ENCODE measurements at regions not wholly inside any gene's neighbourhood (a gene's known extent, or its start where the extent isn't known, plus 50 kb on each side); places are given as distances from the start of the nearest gene placed in this dataset.

DNA sequence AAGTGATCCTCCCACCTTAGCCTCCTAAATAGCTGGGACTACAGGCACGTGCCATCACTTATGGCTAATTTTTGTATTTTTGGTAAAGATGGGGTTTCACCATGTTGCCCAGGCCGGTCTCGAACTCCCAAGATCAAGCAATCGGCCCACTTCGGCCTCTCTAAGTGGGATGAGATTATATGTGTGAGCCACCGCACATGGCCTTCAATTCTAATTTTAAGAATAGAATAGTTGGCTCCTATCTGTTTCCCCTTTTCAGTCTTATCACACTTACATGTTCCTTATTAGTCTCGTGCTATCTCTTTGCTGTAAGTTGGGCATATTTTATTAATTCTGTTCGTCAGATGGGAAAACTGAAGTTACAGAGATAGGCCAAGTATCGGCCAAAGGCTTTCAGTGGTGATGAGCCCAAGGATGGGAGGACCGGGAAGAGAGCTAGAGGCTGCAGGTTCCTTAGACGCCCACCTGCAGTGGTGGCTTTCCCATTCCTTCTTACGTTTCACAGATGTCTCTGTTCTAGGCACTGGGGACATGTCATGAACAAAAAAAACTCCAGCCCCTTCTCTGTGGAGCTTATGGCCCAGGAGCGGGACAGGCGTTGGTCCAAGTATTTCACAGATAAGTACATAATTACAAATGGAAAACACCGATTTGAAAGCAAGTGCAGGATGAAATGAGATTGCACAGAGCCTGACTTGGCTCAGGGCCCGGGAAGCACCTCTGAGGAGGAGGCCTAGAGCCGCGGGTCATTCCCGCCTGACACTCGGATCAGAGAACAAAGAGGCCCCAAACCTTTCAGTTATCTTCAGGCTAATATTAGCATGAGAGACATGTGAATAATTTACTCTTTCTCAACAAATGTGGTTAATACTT lies 91.1 kb upstream of the KLF13 start:
- no peak overlapping the region for H4K8ac ChIP-seq (ENCODE audit: extremely low read depth, insufficient read depth, low read length)
- no peak overlapping the region for H2BK120ac ChIP-seq (replicated peaks; ENCODE audit: low read depth, low read length)
- WGBS, 2 experiments (ENCODE audit: extremely low coverage in 1 of 2, insufficient coverage in 1 of 2, insufficient read length in 1 of 2, insufficient replicate concordance in 2 of 2, low coverage in 1 of 2, low lambda C conversion rate in 2 of 2, missing lambda C conversion rate in 1 of 2) = 91% methylated on average over 20 of the region's 20 CpGs; no CpG with 5 or more reads in 1 of the 2 experiments
- FAIRE-seq = no peak
- H3K27ac ChIP-seq (ENCODE audit: low read depth, low read length) = no peak overlapping the region
- no peaks in the 10 kb centered on the region; a peak in 1 of 7 replicates for H3K4me1 ChIP-seq (replicated peaks in 1 of 4; ENCODE audit: control insufficient read depth in 3 of 4, insufficient read depth in 4 of 4, low read length in 3 of 4)
- ChIA-PET POLR2A (ENCODE audit: partially characterized antibody) (no interaction called here), CTCF (ENCODE audit: partially characterized antibody) (interaction anchor here (0.5 kb wide), 1 partner anchor 595 kb away, joined by 3 read pairs; no protein-coding TSS in a partner anchor)
- no peak overlapping the region for H2BK5ac ChIP-seq (ENCODE audit: low read depth, low read length)
- no peak overlapping the region for H2AFZ ChIP-seq (ENCODE audit: low read length)
- no peak overlapping the region for H3K9ac ChIP-seq (replicated peaks in 1 of 4; ENCODE audit: extremely low read depth in 1 of 4, low read depth in 3 of 4, low read length in 3 of 4)
- no peaks in the 10 kb centered on the region for H3K23me2 ChIP-seq (ENCODE audit: low read depth, low read length)
- no peak overlapping the region for H2BK15ac ChIP-seq (ENCODE audit: low read length)
- no peak overlapping the region for H2AK5ac ChIP-seq (ENCODE audit: low read depth, low read length)
- DNase-seq (ENCODE audit: low read depth in 1 of 2, low spot score in 2 of 2) = no peak
- H3K79me2 ChIP-seq (ENCODE audit: control insufficient read depth in 1 of 2, insufficient read depth in 2 of 2, low read length in 2 of 2) = no peaks in the 10 kb centered on the region
- no peak overlapping the region for H3K4me2 ChIP-seq (ENCODE audit: insufficient read depth in 1 of 2, low read depth in 2 of 2, low read length in 2 of 2)
- no peak for TF ChIP-seq RFX5 (IDR thresholded peaks at IDR 0.05; ENCODE audit: borderline replicate concordance, low read depth, low read length)
- no peak for TF ChIP-seq RBBP5 (IDR thresholded peaks at IDR 0.05; ENCODE audit: borderline replicate concordance, low read depth, low read length)
- TF ChIP-seq CBX8 (IDR thresholded peaks at IDR 0.05; ENCODE audit: borderline replicate concordance, low read depth, low read length) = no peak
- TF ChIP-seq SIN3A (conservative IDR thresholded peaks at IDR 0.05 in 1 of 2, IDR thresholded peaks at IDR 0.05 in 1 of 2; ENCODE audit: low read depth in 1 of 2, low read length in 2 of 2) = no peak
- no peak for TF ChIP-seq GTF2F1 (IDR thresholded peaks at IDR 0.05; ENCODE audit: borderline replicate concordance, low read depth, low read length)
- TF ChIP-seq CHD1 (IDR thresholded peaks at IDR 0.05; ENCODE audit: low read depth, low read length) = no peak
- no peak for TF ChIP-seq CREB1 (IDR thresholded peaks at IDR 0.05)
- TF ChIP-seq BACH1 (IDR thresholded peaks at IDR 0.05; ENCODE audit: low read length) = no peak
- no peak for TF ChIP-seq EP300 (IDR thresholded peaks at IDR 0.05; ENCODE audit: borderline replicate concordance in 1 of 2, low read depth in 2 of 2, low read length in 2 of 2)
- TF ChIP-seq, protein P1, sequence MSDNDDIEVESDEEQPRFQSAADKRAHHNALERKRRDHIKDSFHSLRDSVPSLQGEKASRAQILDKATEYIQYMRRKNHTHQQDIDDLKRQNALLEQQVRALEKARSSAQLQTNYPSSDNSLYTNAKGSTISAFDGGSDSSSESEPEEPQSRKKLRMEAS (IDR thresholded peaks at IDR 0.05) = no peak
- TF ChIP-seq GABPA (IDR thresholded peaks at IDR 0.05; ENCODE audit: borderline replicate concordance, insufficient read depth, low read length) = no peak
- no peak for TF ChIP-seq TAF7 (optimal IDR thresholded peaks at IDR 0.05; ENCODE audit: borderline replicate concordance, low read depth, low read length)
- no peak for TF ChIP-seq JUN (IDR thresholded peaks at IDR 0.05; ENCODE audit: low read depth, low read length)
- H4K5ac ChIP-seq (ENCODE audit: insufficient read length, low read depth, low read length) = no peak overlapping the region
- no peak overlapping the region for H2BK12ac ChIP-seq (ENCODE audit: low read depth, low read length)
- H2BK20ac ChIP-seq (ENCODE audit: low read length) = no peak overlapping the region
- no peak overlapping the region for H3K4me3 ChIP-seq (ENCODE audit: extremely low read depth in 1 of 4, insufficient read depth in 2 of 4, low read depth in 3 of 4, low read length in 4 of 4)
- H4K91ac ChIP-seq (replicated peaks; ENCODE audit: insufficient read length, low read length) = no peak overlapping the region
- H3K4ac ChIP-seq (replicated peaks; ENCODE audit: insufficient read length, low read depth, low read length) = no peak overlapping the region
- no peak overlapping the region for H3K23ac ChIP-seq (ENCODE audit: insufficient read length)
- H3K27me3 ChIP-seq (replicated peaks in 1 of 4; ENCODE audit: control insufficient read depth in 3 of 4, extremely low read depth in 1 of 4, insufficient read depth in 3 of 4, low read length in 3 of 4) = no peaks in the 10 kb centered on the region
- no peak overlapping the region for H3K56ac ChIP-seq (replicated peaks; ENCODE audit: insufficient read length, low read depth, low read length)
- H3K9me3 ChIP-seq (ENCODE audit: insufficient read depth in 2 of 2, low read depth in 1 of 2, low read length in 1 of 2) = no peaks in the 10 kb centered on the region
- H3K14ac ChIP-seq (ENCODE audit: insufficient read length) = no peak overlapping the region
- H4K20me1 ChIP-seq (replicated peaks in 1 of 2; ENCODE audit: control insufficient read depth in 1 of 2, insufficient read depth in 2 of 2, low read length in 2 of 2) = no peaks in the 10 kb centered on the region
- H3K18ac ChIP-seq (ENCODE audit: extremely low read depth, low read length) = no peak overlapping the region
- no peaks in the 10 kb centered on the region for H3K36me3 ChIP-seq (ENCODE audit: control insufficient read depth in 2 of 4, insufficient read depth in 4 of 4, low read length in 3 of 4)
- no peaks in the 10 kb centered on the region for H3K79me1 ChIP-seq (ENCODE audit: low read depth, low read length)
